ENCODE measurements at regions not wholly inside any gene's neighbourhood (a gene's known extent, or its start where the extent isn't known, plus 50 kb on each side); places are given as distances from the start of the nearest gene placed in this dataset.
"Not testable (repeated sequence)": the region's sequence is repeated elsewhere in the genome, so short reads cannot be mapped to it uniquely, and the experiment has no call there.

DNA sequence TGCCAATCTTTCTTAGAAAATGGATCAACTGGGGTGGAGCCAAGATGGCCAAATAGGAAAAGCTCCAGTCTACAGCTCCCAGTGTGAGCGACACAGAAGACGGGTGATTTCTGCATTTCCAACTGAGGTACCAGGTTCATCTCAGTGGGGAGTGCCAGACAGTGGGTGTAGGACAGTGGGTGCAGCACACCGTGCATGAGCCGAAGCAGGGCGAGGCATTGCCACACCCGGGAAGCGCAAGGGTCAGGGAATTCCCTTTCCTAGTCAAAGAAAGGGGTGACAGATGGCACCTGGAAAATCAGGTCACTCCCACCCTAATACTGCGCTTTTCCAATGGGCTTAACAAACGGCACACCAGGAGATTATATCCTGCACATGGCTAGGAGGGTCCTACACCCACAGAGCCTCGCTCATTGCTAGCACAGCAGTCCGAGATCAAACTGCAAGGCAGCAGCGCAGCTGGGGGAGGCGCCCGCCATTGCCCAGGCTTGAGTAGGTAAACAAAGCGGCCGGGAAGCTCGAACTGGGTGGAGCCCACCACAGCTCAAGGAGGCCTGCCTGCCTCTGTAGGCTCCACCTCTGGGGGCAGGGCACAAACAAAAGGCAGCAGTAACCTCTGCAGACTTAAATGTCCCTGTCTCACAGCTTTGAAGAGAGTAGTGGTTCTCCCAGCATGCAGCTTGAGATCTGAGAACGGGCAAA is 61.3 kb upstream of the LHFPL2 start:
- not testable (repeated sequence) for H3K4me1 ChIP-seq (ENCODE audit: control insufficient read depth, insufficient read depth, low read length); H3K36me3 ChIP-seq (ENCODE audit: control insufficient read depth, insufficient read depth, low read length); H3K9me3 ChIP-seq (ENCODE audit: control insufficient read depth, low read length); H3K4me3 ChIP-seq (ENCODE audit: low read length); H3K9ac ChIP-seq (ENCODE audit: low read length); H3K27me3 ChIP-seq (ENCODE audit: control insufficient read depth, insufficient read depth, low read length)

DNA sequence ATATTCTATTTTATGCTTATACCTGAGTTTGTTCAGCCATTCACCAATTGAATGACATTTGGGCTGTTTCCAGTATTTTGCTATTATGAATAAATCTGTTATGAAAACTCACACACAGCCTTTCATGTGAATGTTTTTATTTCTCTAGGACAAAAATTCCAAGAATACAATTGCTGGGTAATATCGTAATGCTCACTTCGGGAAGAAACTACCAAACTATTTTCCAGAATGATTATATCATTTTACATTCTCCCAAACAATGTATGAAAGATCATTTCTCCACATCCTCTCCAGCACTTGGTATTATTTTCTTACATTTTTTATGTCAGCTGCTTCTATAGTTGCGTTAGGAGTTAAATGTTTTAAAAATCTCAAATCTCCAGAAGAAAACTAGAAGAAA is 58.3 kb upstream of the LHFPL2 start:
- Histone ChIP-seq H3K36me3 (ENCODE audit: control insufficient read depth, insufficient read depth, low read length) (no peaks in the 10 kb centered on the region), H3K9ac (ENCODE audit: low read length) (no peak overlapping the region), H3K27me3 (ENCODE audit: control insufficient read depth, insufficient read depth, low read length) (no peaks in the 10 kb centered on the region), H3K4me1 (ENCODE audit: control insufficient read depth, insufficient read depth, low read length) (peaks cover under 1% of the 10 kb centered on the region), H3K4me3 (ENCODE audit: low read length) (no peak overlapping the region), H3K9me3 (ENCODE audit: control insufficient read depth, low read length) (no peaks in the 10 kb centered on the region)

DNA sequence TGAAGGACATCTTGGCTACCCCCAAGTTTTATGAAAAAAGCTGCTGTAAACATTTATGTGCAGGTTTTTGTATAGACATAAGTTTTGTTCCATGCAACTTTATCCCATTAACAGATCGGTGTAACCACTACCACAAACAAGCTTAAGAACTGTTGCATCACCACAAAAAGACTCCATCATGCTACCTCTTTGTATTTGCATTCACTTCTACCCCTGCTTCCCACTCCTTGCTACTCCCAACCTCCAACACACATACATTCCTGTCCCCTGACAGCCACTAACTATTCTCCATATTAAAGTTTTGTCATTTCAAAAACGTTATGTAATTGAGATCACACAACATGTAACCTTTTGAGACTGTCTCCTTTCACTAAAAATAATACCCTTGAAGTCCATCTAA is 57.8 kb upstream of the LHFPL2 start:
- no peak overlapping the region for H3K9ac ChIP-seq (ENCODE audit: low read length)
- H3K9me3 ChIP-seq (ENCODE audit: control insufficient read depth, low read length), result no peaks in the 10 kb centered on the region
- H3K27me3 ChIP-seq (ENCODE audit: control insufficient read depth, insufficient read depth, low read length), result no peaks in the 10 kb centered on the region
- H3K36me3 ChIP-seq (ENCODE audit: control insufficient read depth, insufficient read depth, low read length), result no peaks in the 10 kb centered on the region
- peaks cover 5% of the 10 kb centered on the region for H3K4me1 ChIP-seq (ENCODE audit: control insufficient read depth, insufficient read depth, low read length)
- H3K4me3 ChIP-seq (ENCODE audit: low read length), result no peak overlapping the region

DNA sequence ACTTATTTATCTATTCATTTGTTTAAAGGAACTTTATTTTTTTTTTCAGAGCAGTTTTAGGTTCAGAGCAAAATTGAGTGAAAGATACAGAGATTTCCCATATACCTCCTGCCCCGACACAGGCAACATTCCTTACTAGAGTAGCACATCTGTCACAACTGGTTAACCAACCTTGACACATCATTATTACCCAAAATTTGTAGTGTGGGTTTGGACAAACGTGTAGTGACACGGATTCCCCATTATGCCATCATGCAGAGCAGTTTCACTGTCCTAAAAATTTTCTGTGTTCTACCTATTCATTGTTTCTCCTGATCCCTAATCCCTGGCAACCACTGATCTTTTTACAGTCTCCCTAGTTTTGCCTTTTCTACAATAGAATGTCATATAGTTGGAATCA is 57.3 kb upstream of the LHFPL2 start:
- Histone ChIP-seq H3K36me3 (ENCODE audit: control insufficient read depth, insufficient read depth, low read length) (no peaks in the 10 kb centered on the region), H3K27me3 (ENCODE audit: control insufficient read depth, insufficient read depth, low read length) (no peaks in the 10 kb centered on the region), H3K4me1 (ENCODE audit: control insufficient read depth, insufficient read depth, low read length) (peaks cover 6% of the 10 kb centered on the region), H3K9ac (ENCODE audit: low read length) (no peak overlapping the region), H3K9me3 (ENCODE audit: control insufficient read depth, low read length) (no peaks in the 10 kb centered on the region), H3K4me3 (ENCODE audit: low read length) (no peak overlapping the region)

DNA sequence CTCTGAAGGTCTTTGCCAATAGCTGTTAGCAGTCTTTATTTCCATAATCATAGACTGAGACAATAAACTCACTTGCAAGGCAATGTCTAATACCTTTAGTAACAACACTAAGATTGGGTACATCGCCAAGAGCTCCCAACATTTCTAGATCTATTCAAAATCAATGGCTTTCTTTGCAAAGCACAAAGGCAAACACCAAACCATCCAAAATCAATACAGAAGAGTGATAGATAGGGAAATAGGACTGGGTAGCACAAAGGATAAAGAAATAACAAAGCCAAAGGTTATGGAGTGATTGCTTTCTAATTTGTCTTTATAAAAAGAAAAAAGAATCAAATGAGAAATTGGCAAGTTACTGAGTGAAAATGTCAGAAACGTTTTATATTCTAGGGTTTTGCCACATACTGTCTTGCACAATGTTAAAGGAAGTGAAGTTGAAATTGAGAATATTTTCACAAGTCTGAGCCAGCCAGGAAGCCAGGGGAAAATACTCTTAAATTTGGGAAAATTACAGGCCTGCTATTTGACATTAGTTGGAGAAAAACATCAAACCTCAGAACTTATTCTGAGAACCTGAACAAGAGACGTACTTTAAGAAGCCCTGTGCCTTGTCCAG is 53.3 kb upstream of the LHFPL2 start:
- Histone ChIP-seq H3K9ac (ENCODE audit: low read length) (no peak overlapping the region), H3K9me3 (ENCODE audit: control insufficient read depth, low read length) (no peaks in the 10 kb centered on the region), H3K4me1 (ENCODE audit: control insufficient read depth, insufficient read depth, low read length) (peaks cover 18% of the 10 kb centered on the region), H3K4me3 (ENCODE audit: low read length) (no peak overlapping the region), H3K27me3 (ENCODE audit: control insufficient read depth, insufficient read depth, low read length) (no peaks in the 10 kb centered on the region), H3K36me3 (ENCODE audit: control insufficient read depth, insufficient read depth, low read length) (no peaks in the 10 kb centered on the region)

DNA sequence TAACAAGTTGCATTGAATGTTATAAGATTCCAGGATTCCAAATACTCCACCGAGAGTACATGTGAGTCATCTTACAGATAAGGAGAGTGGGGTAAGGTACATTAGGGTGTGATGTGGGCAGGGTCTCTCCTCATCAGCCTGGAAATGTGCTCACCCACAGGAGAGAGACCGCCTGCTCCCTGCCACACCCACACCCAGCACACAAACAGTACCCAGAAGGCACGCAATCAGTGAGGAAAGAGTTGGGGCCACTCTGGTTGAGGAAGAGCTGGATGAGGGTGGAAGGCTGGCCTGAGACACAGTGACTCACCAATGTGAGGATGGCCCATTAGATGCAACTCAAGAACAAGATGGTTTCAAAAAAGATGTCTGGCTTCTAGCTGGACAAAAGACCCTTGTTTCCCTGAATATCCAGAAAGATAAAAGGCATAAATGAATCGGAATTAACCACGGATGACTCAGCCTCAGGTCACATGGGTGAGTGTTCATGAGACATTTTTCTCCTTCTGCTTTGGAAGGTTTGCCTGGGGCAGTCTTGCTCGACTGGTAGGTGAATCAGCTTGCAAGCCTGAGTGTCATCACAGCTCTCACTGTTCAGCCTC is 51.1 kb upstream of the LHFPL2 start:
- Histone ChIP-seq H3K27me3 (ENCODE audit: control insufficient read depth, insufficient read depth, low read length) (no peaks in the 10 kb centered on the region), H3K9me3 (ENCODE audit: control insufficient read depth, low read length) (no peaks in the 10 kb centered on the region), H3K4me3 (ENCODE audit: low read length) (peak overlapping the region; percentile 33), H3K36me3 (ENCODE audit: control insufficient read depth, insufficient read depth, low read length) (no peaks in the 10 kb centered on the region), H3K9ac (ENCODE audit: low read length) (no peak overlapping the region), H3K4me1 (ENCODE audit: control insufficient read depth, insufficient read depth, low read length) (peaks cover 18% of the 10 kb centered on the region)

DNA sequence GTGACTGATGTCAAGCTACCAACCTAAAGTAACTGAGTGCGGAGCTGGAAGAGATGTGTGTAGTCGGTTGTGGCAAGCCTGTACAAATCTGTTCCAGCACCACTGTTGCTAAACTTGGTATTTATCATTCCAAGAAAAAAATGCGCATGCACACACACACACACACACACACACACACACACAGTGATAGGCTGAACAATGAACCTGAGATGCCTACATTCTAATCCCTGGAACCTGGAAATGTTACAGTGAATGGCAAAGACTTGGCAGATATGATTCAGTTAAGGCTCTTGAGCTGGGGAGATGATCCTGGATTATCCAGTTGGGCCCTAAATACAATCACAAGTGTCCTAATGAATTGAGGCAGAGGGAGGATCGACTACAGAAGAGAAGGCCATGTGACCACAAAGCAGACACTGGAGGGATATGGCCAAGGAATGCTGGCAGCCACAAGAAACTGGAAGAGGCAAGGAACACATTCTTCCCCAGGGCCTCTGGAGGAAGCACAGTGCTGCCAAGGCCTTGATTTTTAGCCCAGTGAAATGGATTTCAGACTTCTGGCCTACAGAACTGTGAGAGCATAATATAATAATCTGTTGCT is 49.7 kb upstream of the LHFPL2 start:
- H3K9ac ChIP-seq (ENCODE audit: low read length), result no peak overlapping the region
- no peaks in the 10 kb centered on the region for H3K27me3 ChIP-seq (ENCODE audit: control insufficient read depth, insufficient read depth, low read length)
- H3K4me3 ChIP-seq (ENCODE audit: low read length), result no peak overlapping the region
- H3K9me3 ChIP-seq (ENCODE audit: control insufficient read depth, low read length), result no peaks in the 10 kb centered on the region
- peaks cover 18% of the 10 kb centered on the region for H3K4me1 ChIP-seq (ENCODE audit: control insufficient read depth, insufficient read depth, low read length)
- no peaks in the 10 kb centered on the region for H3K36me3 ChIP-seq (ENCODE audit: control insufficient read depth, insufficient read depth, low read length)
